ENCODE measurements at regions not wholly inside any gene's neighbourhood (a gene's known extent, or its start where the extent isn't known, plus 50 kb on each side); places are given as distances from the start of the nearest gene placed in this dataset.

DNA sequence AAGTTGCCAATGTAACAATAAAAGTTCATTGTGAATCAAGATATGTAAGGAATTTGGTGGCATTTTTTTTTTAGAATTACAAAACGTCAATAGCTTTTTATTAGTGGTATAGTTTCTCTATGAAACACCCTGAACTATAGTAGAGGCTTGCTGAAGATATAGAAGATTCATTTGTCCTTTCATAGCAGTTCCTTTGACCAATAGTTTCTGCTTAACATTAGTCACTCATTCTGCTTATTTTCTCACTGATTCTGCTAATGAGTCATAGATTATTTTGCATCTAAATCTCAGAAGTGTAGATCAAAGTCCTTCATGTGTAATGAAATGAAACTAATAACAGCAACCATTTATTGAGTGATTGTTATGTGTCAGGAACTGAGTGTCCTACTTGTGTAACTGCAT, 205.0 kb upstream of the TET2 start:
- no TSS peak for BruUV-seq (replicated peaks)
- ChIA-PET CTCF (no interaction called here), POLR2A (ENCODE audit: low non-redundant PET) (no interaction called here)
- intact Hi-C loops (cut with micrococcal nuclease; ENCODE audit: unreplicated experiment): no loop called here
- no peak for DNase-seq (ENCODE audit: low spot score)
- no peak overlapping the region for H3K4me3 ChIP-seq (ENCODE audit: low read depth, low read length, poor library complexity, severe bottlenecking)
- H3K27ac ChIP-seq (ENCODE audit: low read depth, low read length, poor library complexity, severe bottlenecking): no peak overlapping the region
- no peak for TF ChIP-seq EZH2 (IDR thresholded peaks at IDR 0.05; ENCODE audit: borderline replicate concordance, low read depth, low read length, poor library complexity, severe bottlenecking)
- no peak for TF ChIP-seq CTCF (conservative IDR thresholded peaks at IDR 0.05; ENCODE audit: low read depth, low read length)
- no peaks in the 10 kb centered on the region for H3K27me3 ChIP-seq (replicated peaks; ENCODE audit: insufficient read depth, low read depth, low read length, poor library complexity)
- H3K4me1 ChIP-seq (ENCODE audit: insufficient read depth, low read length, poor library complexity, severe bottlenecking): no peaks in the 10 kb centered on the region
- no peaks in the 10 kb centered on the region for H3K9me3 ChIP-seq (ENCODE audit: low read depth, low read length, poor library complexity, severe bottlenecking)
- no peaks in the 10 kb centered on the region for H3K36me3 ChIP-seq (ENCODE audit: insufficient read depth, low read length, poor library complexity, severe bottlenecking)

- H3K27ac ChIP-seq (ENCODE audit: low read depth, low read length, poor library complexity, severe bottlenecking): no peak overlapping the region
- no peaks in the 10 kb centered on the region for H3K4me1 ChIP-seq (ENCODE audit: insufficient read depth, low read length, poor library complexity, severe bottlenecking)
- no peaks in the 10 kb centered on the region for H3K9me3 ChIP-seq (ENCODE audit: low read depth, low read length, poor library complexity, severe bottlenecking)
- intact Hi-C loops (cut with micrococcal nuclease; ENCODE audit: unreplicated experiment): no loop called here
- H3K4me3 ChIP-seq (ENCODE audit: low read depth, low read length, poor library complexity, severe bottlenecking): no peak overlapping the region
- ChIA-PET CTCF (no interaction called here), POLR2A (ENCODE audit: low non-redundant PET) (no interaction called here)
- H3K27me3 ChIP-seq (replicated peaks; ENCODE audit: insufficient read depth, low read depth, low read length, poor library complexity): no peaks in the 10 kb centered on the region
- no TSS peak for BruUV-seq (replicated peaks)
- no peaks in the 10 kb centered on the region for H3K36me3 ChIP-seq (ENCODE audit: insufficient read depth, low read length, poor library complexity, severe bottlenecking)
- no peak for DNase-seq (ENCODE audit: low spot score)
- no peak for TF ChIP-seq EZH2 (IDR thresholded peaks at IDR 0.05; ENCODE audit: borderline replicate concordance, low read depth, low read length, poor library complexity, severe bottlenecking)
- no peak for TF ChIP-seq CTCF (conservative IDR thresholded peaks at IDR 0.05; ENCODE audit: low read depth, low read length)
Observed at GRCh38 chr4:104942990-104943743, 203.5 kb upstream of the TET2 start.

DNA sequence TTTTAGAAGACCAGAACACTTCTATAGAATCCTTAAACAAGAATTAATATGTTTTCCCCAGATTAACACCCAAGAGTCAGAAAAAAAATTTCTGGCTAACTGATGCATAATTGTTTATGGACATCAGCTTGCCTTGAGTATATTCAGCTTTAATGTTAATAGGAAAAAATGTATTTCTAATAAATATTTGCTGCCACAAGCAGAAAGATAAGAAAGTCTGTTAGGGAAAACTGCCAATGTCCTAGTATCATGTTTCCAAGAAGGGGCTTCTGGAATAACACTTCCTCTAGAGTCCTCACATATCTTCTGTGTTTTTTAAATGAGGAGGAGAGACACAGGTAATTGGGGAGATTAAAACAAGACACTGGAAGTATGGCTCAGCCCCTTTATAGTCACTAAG, 202.1 kb upstream of the TET2 start:
- H3K36me3 ChIP-seq (ENCODE audit: insufficient read depth, low read length, poor library complexity, severe bottlenecking): no peaks in the 10 kb centered on the region
- ChIA-PET CTCF (no interaction called here), POLR2A (ENCODE audit: low non-redundant PET) (no interaction called here)
- no peak for DNase-seq (ENCODE audit: low spot score)
- H3K27ac ChIP-seq (ENCODE audit: low read depth, low read length, poor library complexity, severe bottlenecking): no peak overlapping the region
- no TSS peak for BruUV-seq (replicated peaks)
- H3K4me3 ChIP-seq (ENCODE audit: low read depth, low read length, poor library complexity, severe bottlenecking): no peak overlapping the region
- no peak for TF ChIP-seq CTCF (conservative IDR thresholded peaks at IDR 0.05; ENCODE audit: low read depth, low read length)
- TF ChIP-seq EZH2 (IDR thresholded peaks at IDR 0.05; ENCODE audit: borderline replicate concordance, low read depth, low read length, poor library complexity, severe bottlenecking): no peak
- no peaks in the 10 kb centered on the region for H3K9me3 ChIP-seq (ENCODE audit: low read depth, low read length, poor library complexity, severe bottlenecking)
- intact Hi-C loops (cut with micrococcal nuclease; ENCODE audit: unreplicated experiment): no loop called here
- no peaks in the 10 kb centered on the region for H3K4me1 ChIP-seq (ENCODE audit: insufficient read depth, low read length, poor library complexity, severe bottlenecking)
- no peaks in the 10 kb centered on the region for H3K27me3 ChIP-seq (replicated peaks; ENCODE audit: insufficient read depth, low read depth, low read length, poor library complexity)
